Amygdala (tissue), 56 donors: ENCODE measurements at regions not wholly inside any gene's neighbourhood (a gene's known extent, or its start where the extent isn't known, plus 50 kb on each side); places are given as distances from the start of the nearest gene placed in this dataset.
A peak's percentile ranks its signal among the peaks of the same experiment; 100 is the strongest.

Experiments used
- DNase-seq, 56 donors: peaks; one replicate each; lab custom pipeline; 2025; lab: John Stamatoyannopoulos, UW

- DNase-seq, result no peak
Measured at GRCh38 chr13:97559981-97560380, 126.0 kb downstream of the RAP2A start.

GRCh38 chr13:97561182-97561581, 127.2 kb downstream of the RAP2A start:
- DNase-seq, result no peak

GRCh38 chr13:97562962-97563361, 129.0 kb downstream of the RAP2A start:
- DNase-seq, result no peak

- DNase-seq, result no peak
Measured at GRCh38 chr13:97564956-97565355, 131.0 kb downstream of the RAP2A start.

- no peak for DNase-seq
Measured at GRCh38 chr13:97565906-97566305, 131.9 kb downstream of the RAP2A start.

GRCh38 chr13:97566907-97567306, 132.9 kb downstream of the RAP2A start:
- DNase-seq, result no peak

- DNase-seq, result no peak
Measured at GRCh38 chr13:97567510-97568243, 133.7 kb downstream of the RAP2A start.

GRCh38 chr13:97568850-97569249, 134.9 kb downstream of the RAP2A start:
- DNase-seq, result no peak

GRCh38 chr13:97569841-97570240, 135.9 kb downstream of the RAP2A start:
- DNase-seq, result no peak

GRCh38 chr13:97570442-97570841, 136.5 kb downstream of the RAP2A start:
- DNase-seq, result no peak

- DNase-seq, result no peak
Measured at GRCh38 chr13:97573011-97573410, 139.0 kb downstream of the RAP2A start.

- DNase-seq, result peak in 5 of 56 donors; percentile 0 to 13 (median 6)
Measured at GRCh38 chr13:97574926-97575325, 141.0 kb downstream of the RAP2A start.

- DNase-seq, result no peak
Measured at GRCh38 chr13:97577026-97577425, 143.1 kb downstream of the RAP2A start.

GRCh38 chr13:97582170-97582569, 148.2 kb downstream of the RAP2A start:
- no peak for DNase-seq

GRCh38 chr13:97583907-97584497, 150.0 kb downstream of the RAP2A start:
- DNase-seq, result no peak

- DNase-seq, result no peak
Measured at GRCh38 chr13:97586941-97587340, 153.0 kb downstream of the RAP2A start.

- no peak for DNase-seq
Measured at GRCh38 chr13:97588993-97589392, 155.0 kb downstream of the RAP2A start.

- DNase-seq, result no peak
Measured at GRCh38 chr13:97600458-97601075, 166.6 kb downstream of the RAP2A start.

- DNase-seq, result no peak
Measured at GRCh38 chr13:97615266-97615665, 181.3 kb downstream of the RAP2A start.

- DNase-seq, result no peak
Measured at GRCh38 chr13:97616385-97616784, 182.4 kb downstream of the RAP2A start.

GRCh38 chr13:97621025-97621424, 187.1 kb downstream of the RAP2A start:
- DNase-seq, result no peak

GRCh38 chr13:97621631-97622030, 187.7 kb downstream of the RAP2A start:
- DNase-seq, result no peak
